ENCODE measurements at regions not wholly inside any gene's neighbourhood (a gene's known extent, or its start where the extent isn't known, plus 50 kb on each side); places are given as distances from the start of the nearest gene placed in this dataset.

DNA sequence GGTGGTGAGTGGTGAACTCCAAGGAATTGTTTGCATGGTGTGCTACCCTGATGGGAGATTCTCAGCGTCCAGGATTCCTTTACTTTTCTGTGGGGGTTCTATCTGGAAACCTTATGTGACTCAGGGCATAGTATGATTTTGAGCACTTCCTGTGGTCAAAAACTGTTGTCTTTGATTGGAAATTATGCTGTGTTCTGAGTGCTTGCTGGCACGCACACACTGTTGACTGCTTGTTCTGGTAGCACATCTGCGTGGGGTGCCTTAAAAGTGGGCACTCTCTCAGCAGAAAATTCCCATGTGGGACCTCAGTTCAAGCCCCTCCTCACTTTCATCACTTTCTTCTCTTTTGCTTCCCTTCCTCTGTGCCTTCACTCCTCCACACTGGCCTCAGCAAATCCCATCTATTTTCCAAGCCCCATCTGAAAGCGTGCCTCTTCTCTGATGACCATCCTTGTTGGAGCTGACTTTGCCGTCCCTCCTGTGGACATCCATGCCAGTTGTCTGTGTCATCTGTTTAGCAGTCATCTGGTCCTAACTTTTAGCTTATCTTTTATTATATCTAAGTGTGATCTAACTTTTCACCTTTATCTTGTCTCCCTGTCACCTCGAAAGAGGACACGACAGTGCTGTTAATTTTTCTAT is 56.4 kb upstream of the NPAS1 start:
- no peak for TF ChIP-seq POLR2AphosphoS5 (IDR thresholded peaks at IDR 0.05)
- TF ChIP-seq, protein P1, sequence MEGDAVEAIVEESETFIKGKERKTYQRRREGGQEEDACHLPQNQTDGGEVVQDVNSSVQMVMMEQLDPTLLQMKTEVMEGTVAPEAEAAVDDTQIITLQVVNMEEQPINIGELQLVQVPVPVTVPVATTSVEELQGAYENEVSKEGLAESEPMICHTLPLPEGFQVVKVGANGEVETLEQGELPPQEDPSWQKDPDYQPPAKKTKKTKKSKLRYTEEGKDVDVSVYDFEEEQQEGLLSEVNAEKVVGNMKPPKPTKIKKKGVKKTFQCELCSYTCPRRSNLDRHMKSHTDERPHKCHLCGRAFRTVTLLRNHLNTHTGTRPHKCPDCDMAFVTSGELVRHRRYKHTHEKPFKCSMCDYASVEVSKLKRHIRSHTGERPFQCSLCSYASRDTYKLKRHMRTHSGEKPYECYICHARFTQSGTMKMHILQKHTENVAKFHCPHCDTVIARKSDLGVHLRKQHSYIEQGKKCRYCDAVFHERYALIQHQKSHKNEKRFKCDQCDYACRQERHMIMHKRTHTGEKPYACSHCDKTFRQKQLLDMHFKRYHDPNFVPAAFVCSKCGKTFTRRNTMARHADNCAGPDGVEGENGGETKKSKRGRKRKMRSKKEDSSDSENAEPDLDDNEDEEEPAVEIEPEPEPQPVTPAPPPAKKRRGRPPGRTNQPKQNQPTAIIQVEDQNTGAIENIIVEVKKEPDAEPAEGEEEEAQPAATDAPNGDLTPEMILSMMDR (IDR thresholded peaks at IDR 0.05) = no peak
- TF ChIP-seq POLR2A (IDR thresholded peaks at IDR 0.05) = no peak
